Caco-2 (cell line): ENCODE measurements at regions not wholly inside any gene's neighbourhood (a gene's known extent, or its start where the extent isn't known, plus 50 kb on each side); places are given as distances from the start of the nearest gene placed in this dataset.
A peak's percentile ranks its signal among the peaks of the same experiment; 100 is the strongest.

Experiments
- BruUV-seq: library from RNA; stranded (reverse); fragments of 400-500 nt; replicated peaks from 2 replicates; lab custom pipeline; 2021; lab: Mats Ljungman, UMichigan
- CTCF ChIA-PET: fragments of 300-600 bp; sonication (Branson Sonifier 250); formaldehyde crosslinking; loops from one replicate; lab custom pipeline; 2022; ENCODE audit warnings: antibody characterized with exemption; lab: Charles Lee
- POLR2A ChIA-PET: fragments of 300-600 bp; sonication (Branson Sonifier 250); formaldehyde crosslinking; loops from one replicate; lab custom pipeline; 2022; ENCODE audit warnings: antibody characterized with exemption; lab: Charles Lee
- DNase-seq, 2 experiments: peaks; one replicate each; pipeline versions ENCODE4 v3.0.0 to v3.0.0-alpha.2; 2020 to 2022
- H3K27me3 ChIP-seq: replicated peaks from 2 replicates; pipeline ENCODE4 v1.6.0; 2011; ENCODE audit warnings: low read length; ENCODE audit not compliant: control insufficient read depth, insufficient read depth
- H3K36me3 ChIP-seq: 2 replicates; pipeline ENCODE4 v1.5.1; 2011; ENCODE audit warnings: low read length; ENCODE audit not compliant: control insufficient read depth, insufficient read depth
- H3K4me1 ChIP-seq: fragments of 250-450 bp; sonication (Bioruptor Pico); 2 replicates; pipeline ENCODE4 v1.5.1; 2020; ENCODE audit warnings: mild to moderate bottlenecking
- H3K4me3 ChIP-seq: 2 replicates; pipeline ENCODE4 v1.5.1; 2011; ENCODE audit warnings: low read depth, mild to moderate bottlenecking, control low read depth, low read length
- H3K9me3 ChIP-seq: fragments of 250-450 bp; sonication (Bioruptor Pico); 2 replicates; pipeline ENCODE4 v1.5.1; 2020; ENCODE audit warnings: mild to moderate bottlenecking, moderate library complexity
- H3K27ac Mint-ChIP-seq: one replicate; pipeline ENCODE4 v1.8.0; 2022; ENCODE audit warnings: mixed read lengths; ENCODE audit not compliant: unreplicated experiment
- H3K27me3 Mint-ChIP-seq: one replicate; pipeline ENCODE4 v1.8.0; 2022; ENCODE audit warnings: mixed read lengths; ENCODE audit not compliant: insufficient read depth, unreplicated experiment
- H3K36me3 Mint-ChIP-seq: one replicate; pipeline ENCODE4 v1.8.0; 2022; ENCODE audit warnings: mild to moderate bottlenecking, mixed read lengths; ENCODE audit not compliant: insufficient read depth, unreplicated experiment
- H3K4me1 Mint-ChIP-seq: one replicate; pipeline ENCODE4 v1.8.0; 2022; ENCODE audit warnings: low read depth, mixed read lengths; ENCODE audit not compliant: unreplicated experiment
- H3K4me3 Mint-ChIP-seq: one replicate; pipeline ENCODE4 v1.8.0; 2022; ENCODE audit warnings: mild to moderate bottlenecking, moderate library complexity, mixed read lengths; ENCODE audit not compliant: unreplicated experiment
- H3K9me3 Mint-ChIP-seq: one replicate; pipeline ENCODE4 v1.8.0; 2022; ENCODE audit warnings: mixed read lengths; ENCODE audit not compliant: unreplicated experiment
- CTCF ChIP-seq, 2 experiments: fragments of 200-600 bp in 1 of 2; IDR thresholded peaks; 1 replicate in 1 of 2; 2 replicates in 1 of 2; pipeline versions ENCODE4 v1.5.1 to v1.8.0; 2011 to 2022; ENCODE audit warnings: antibody characterized with exemption in 1 of 2, control low read depth in 1 of 2, inconsistent platforms in 1 of 2, low read depth in 1 of 2, low read length in 1 of 2, mild to moderate bottlenecking in 1 of 2, moderate library complexity in 1 of 2; ENCODE audit not compliant: insufficient read depth in 1 of 2, severe bottlenecking in 1 of 2, unreplicated experiment in 1 of 2
- intact Hi-C: fragments of 100-400 bp; cut with micrococcal nuclease; formaldehyde crosslinking; loops from one replicate; pipeline ENCODE4 v1.10.0; 2022; ENCODE audit not compliant: unreplicated experiment

DNA sequence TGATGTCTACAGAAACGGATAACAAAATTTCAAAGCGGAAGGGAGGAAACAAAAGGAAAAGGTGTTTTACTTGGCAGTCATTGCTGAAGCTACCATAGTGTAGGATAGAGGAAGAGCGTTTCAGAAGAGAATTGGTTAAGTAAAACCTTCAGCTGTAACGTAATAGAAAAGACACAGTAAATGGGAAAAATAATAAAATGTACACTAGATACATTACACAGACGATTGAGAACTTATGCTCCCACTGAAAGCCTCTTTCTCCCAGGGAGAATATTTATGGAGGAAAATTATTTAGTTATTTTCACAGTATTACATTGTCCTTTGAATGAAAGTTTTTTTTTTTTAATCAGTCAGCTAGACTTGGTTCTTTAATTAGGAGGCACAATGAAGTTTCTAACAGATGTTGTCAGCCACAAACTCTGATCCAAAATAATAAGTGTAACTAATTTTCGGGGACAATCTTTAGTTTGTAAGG lies 90.7 kb upstream of the PRDM1 start:
- POLR2A ChIA-PET: no interaction called here
- no peaks in the 10 kb centered on the region for H3K27me3 ChIP-seq
- no peaks in the 10 kb centered on the region for H3K27me3 Mint-ChIP-seq

GRCh38 chr6:105994591-105995390 lies 91.3 kb upstream of the PRDM1 start:
- POLR2A ChIA-PET: no interaction called here
- DNase-seq: peak in 1 of 2 experiments; percentile 42
- Mint-ChIP-seq H3K4me1 (peaks cover 23% of the 10 kb centered on the region), H3K27me3 (no peaks in the 10 kb centered on the region), H3K36me3 (peaks cover 5% of the 10 kb centered on the region), H3K9me3 (no peaks in the 10 kb centered on the region), H3K4me3 (peak overlapping the region; percentile 88), H3K27ac (peak overlapping the region; percentile 72)
- no peaks in the 10 kb centered on the region for H3K36me3 ChIP-seq
- no TSS peak for BruUV-seq
- TF ChIP-seq CTCF (IDR thresholded peaks at IDR 0.05; ENCODE audit: insufficient read depth in 1 of 2, low read depth in 1 of 2, low read length in 1 of 2, severe bottlenecking in 1 of 2, unreplicated experiment in 1 of 2): no peak
- CTCF ChIA-PET: no interaction called here
- H3K4me3 ChIP-seq: peak overlapping the region; percentile 45
- peaks cover 16% of the 10 kb centered on the region; the same call in 1 of the 2 replicates for H3K4me1 ChIP-seq
- H3K27me3 ChIP-seq: no peaks in the 10 kb centered on the region
- intact Hi-C loops: loop anchor here (5.0 to 10.0 kb wide), 4 partner anchors 57 to 510 kb away; no protein-coding TSS in a partner anchor
- no peaks in the 10 kb centered on the region for H3K9me3 ChIP-seq

More for the DNA sequence above, 90.7 kb upstream of the PRDM1 start:
- no TSS peak for BruUV-seq
- Mint-ChIP-seq H3K4me3 (peak overlapping the region; percentile 88), H3K9me3 (no peaks in the 10 kb centered on the region), H3K4me1 (peaks cover 17% of the 10 kb centered on the region), H3K27ac (peak overlapping the region; percentile 72), H3K36me3 (peaks cover 5% of the 10 kb centered on the region)
- CTCF ChIA-PET: no interaction called here
- peak overlapping the region; percentile 45 for H3K4me3 ChIP-seq
- H3K4me1 ChIP-seq: peaks cover 10% of the 10 kb centered on the region; the same call in 1 of the 2 replicates
- H3K36me3 ChIP-seq: no peaks in the 10 kb centered on the region
- intact Hi-C loops: loop anchor here (10.0 kb wide), 1 partner anchor 511 kb away; no protein-coding TSS in a partner anchor
- H3K9me3 ChIP-seq: no peaks in the 10 kb centered on the region
- no peak for TF ChIP-seq CTCF (IDR thresholded peaks at IDR 0.05; ENCODE audit: insufficient read depth in 1 of 2, low read depth in 1 of 2, low read length in 1 of 2, severe bottlenecking in 1 of 2, unreplicated experiment in 1 of 2)
- no peak for DNase-seq

DNA sequence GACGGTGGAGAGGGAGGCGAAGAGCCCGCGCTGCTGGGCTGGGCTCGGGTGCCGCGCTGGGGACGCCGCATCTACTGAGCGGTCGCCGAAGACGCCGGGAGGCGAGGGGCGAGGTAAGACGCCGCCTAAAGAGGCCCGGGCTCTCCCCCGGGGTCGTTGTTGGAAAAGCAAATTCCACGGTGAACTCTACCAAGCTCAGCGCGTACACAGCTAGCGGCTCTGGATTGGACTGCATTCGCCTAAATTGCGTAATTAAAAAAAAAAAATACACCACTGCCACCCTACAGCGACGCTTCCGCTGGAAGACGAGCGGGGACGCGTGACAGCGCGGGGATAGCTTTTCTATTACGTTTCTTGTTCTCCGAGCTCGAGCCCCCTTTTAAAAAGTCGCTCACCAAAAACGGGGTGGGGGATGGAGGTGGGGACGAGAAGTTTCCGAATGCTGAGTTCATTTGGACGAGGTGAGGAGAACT lies 92.0 kb upstream of the PRDM1 start:
- Mint-ChIP-seq H3K4me3 (peak overlapping the region; percentile 88), H3K36me3 (peaks cover 5% of the 10 kb centered on the region), H3K9me3 (no peaks in the 10 kb centered on the region), H3K27me3 (no peaks in the 10 kb centered on the region), H3K27ac (no peak overlapping the region), H3K4me1 (peaks cover 26% of the 10 kb centered on the region)
- ChIA-PET POLR2A (no interaction called here), CTCF (no interaction called here)
- DNase-seq: no peak
- no TSS peak for BruUV-seq
- intact Hi-C loops: loop anchor here (5.0 to 10.0 kb wide), 4 partner anchors 57 to 509 kb away; no protein-coding TSS in a partner anchor
- H3K4me1 ChIP-seq: peaks cover 16% of the 10 kb centered on the region; the same call in 1 of the 2 replicates
- no peaks in the 10 kb centered on the region for H3K27me3 ChIP-seq
- no peaks in the 10 kb centered on the region for H3K9me3 ChIP-seq
- H3K36me3 ChIP-seq: no peaks in the 10 kb centered on the region
- H3K4me3 ChIP-seq: peak overlapping the region; percentile 45
- TF ChIP-seq CTCF (IDR thresholded peaks at IDR 0.05; ENCODE audit: insufficient read depth in 1 of 2, low read depth in 1 of 2, low read length in 1 of 2, severe bottlenecking in 1 of 2, unreplicated experiment in 1 of 2): no peak
